GM23338 (cell line): ENCODE measurements at regions not wholly inside any gene's neighbourhood (a gene's known extent, or its start where the extent isn't known, plus 50 kb on each side); places are given as distances from the start of the nearest gene placed in this dataset.

Experiments used
- CREB1 ChIP-seq: fragments of 250-450 bp; sonication (Bioruptor Pico); IDR thresholded peaks from 2 replicates; pipeline ENCODE4 v1.5.0; 2020; ENCODE audit warnings: low read depth, mild to moderate bottlenecking, moderate library complexity
- CTCF ChIP-seq, 2 experiments: fragments of 200-600 bp in 1 of 2; sonication (generic) in 1 of 2; conservative IDR thresholded peaks; 2 replicates each; pipeline versions ENCODE4 v1.5.1 to v1.6.1; 2016 to 2017; ENCODE audit warnings: antibody characterized with exemption in 2 of 2, low read depth in 2 of 2, mild to moderate bottlenecking in 2 of 2, moderate library complexity in 1 of 2
- ETS1 ChIP-seq: IDR thresholded peaks from 2 replicates; pipeline ENCODE4 v1.6.1; 2016; ENCODE audit warnings: antibody characterized with exemption
- EZH2 ChIP-seq: fragments of 200-600 bp; sonication (generic); IDR thresholded peaks from one replicate; pipeline ENCODE4 v1.8.0; 2017; ENCODE audit warnings: antibody characterized with exemption, mild to moderate bottlenecking, low read depth; ENCODE audit not compliant: unreplicated experiment
- EZH2phosphoT487 ChIP-seq: fragments of 200-600 bp; sonication (generic); IDR thresholded peaks from one replicate; pipeline ENCODE4 v1.8.1; 2018; ENCODE audit warnings: antibody characterized with exemption; ENCODE audit not compliant: unreplicated experiment
- JUNB ChIP-seq: IDR thresholded peaks from one replicate; pipeline ENCODE4 v1.6.1; 2016; ENCODE audit warnings: antibody characterized with exemption; ENCODE audit not compliant: unreplicated experiment
- NANOG ChIP-seq: IDR thresholded peaks from 2 replicates; pipeline ENCODE4 v1.6.1; 2016; ENCODE audit warnings: antibody characterized with exemption, borderline replicate concordance
- STAT1 ChIP-seq: IDR thresholded peaks from one replicate; pipeline ENCODE4 v1.6.1; 2016; ENCODE audit warnings: antibody characterized with exemption; ENCODE audit not compliant: unreplicated experiment
- ZNF462 ChIP-seq: fragments of 250-450 bp; sonication (Bioruptor Pico); IDR thresholded peaks from 2 replicates; pipeline ENCODE4 v1.5.0; 2020; ENCODE audit warnings: mild to moderate bottlenecking, moderate library complexity

- no peak for TF ChIP-seq ZNF462 (CRISPR knock-in tag)
- no peak for TF ChIP-seq EZH2
- no peak for TF ChIP-seq STAT1
- TF ChIP-seq JUNB = no peak
- TF ChIP-seq ETS1 = no peak
- TF ChIP-seq EZH2phosphoT487 = no peak
- no peak for TF ChIP-seq NANOG
- TF ChIP-seq CREB1 (CRISPR knock-in tag) = no peak
- no peak for TF ChIP-seq CTCF (conservative IDR thresholded peaks at IDR 0.05; ENCODE audit: low read depth in 2 of 2)
Observed at GRCh38 chr10:43867113-43867512, 218.4 kb upstream of the ZNF32 start (continued).
